Type B pancreatic cell (in vitro differentiated cells): ENCODE measurements at regions not wholly inside any gene's neighbourhood (a gene's known extent, or its start where the extent isn't known, plus 50 kb on each side); places are given as distances from the start of the nearest gene placed in this dataset.

Experiments used
- DNase-seq: peaks from one replicate; pipeline ENCODE4 v3.0.0; 2021; ENCODE audit warnings: mixed read lengths; ENCODE audit not compliant: unreplicated experiment; ENCODE audit errors: extremely low spot score
- H3K27ac Mint-ChIP-seq: 2 replicates; pipeline ENCODE4 v1.8.0; 2021; ENCODE audit warnings: mild to moderate bottlenecking, mixed read lengths
- H3K27me3 Mint-ChIP-seq: 2 replicates; pipeline ENCODE4 v1.8.0; 2021; ENCODE audit warnings: mixed read lengths
- H3K36me3 Mint-ChIP-seq: 2 replicates; pipeline ENCODE4 v1.8.0; 2021; ENCODE audit warnings: mixed read lengths
- H3K4me1 Mint-ChIP-seq: one replicate; pipeline ENCODE4 v1.8.0; 2021; ENCODE audit warnings: mixed read lengths; ENCODE audit not compliant: unreplicated experiment
- H3K4me3 Mint-ChIP-seq: 2 replicates; pipeline ENCODE4 v1.8.0; 2021; ENCODE audit warnings: mild to moderate bottlenecking, mixed read lengths
- H3K9me3 Mint-ChIP-seq: 2 replicates; pipeline ENCODE4 v1.8.0; 2021; ENCODE audit warnings: mixed read lengths
- CTCF ChIP-seq: fragments of 200-600 bp; sonication (generic); conservative IDR thresholded peaks from 2 replicates; pipeline ENCODE4 v1.5.0; 2021; ENCODE audit warnings: antibody characterized with exemption, mild to moderate bottlenecking

DNA sequence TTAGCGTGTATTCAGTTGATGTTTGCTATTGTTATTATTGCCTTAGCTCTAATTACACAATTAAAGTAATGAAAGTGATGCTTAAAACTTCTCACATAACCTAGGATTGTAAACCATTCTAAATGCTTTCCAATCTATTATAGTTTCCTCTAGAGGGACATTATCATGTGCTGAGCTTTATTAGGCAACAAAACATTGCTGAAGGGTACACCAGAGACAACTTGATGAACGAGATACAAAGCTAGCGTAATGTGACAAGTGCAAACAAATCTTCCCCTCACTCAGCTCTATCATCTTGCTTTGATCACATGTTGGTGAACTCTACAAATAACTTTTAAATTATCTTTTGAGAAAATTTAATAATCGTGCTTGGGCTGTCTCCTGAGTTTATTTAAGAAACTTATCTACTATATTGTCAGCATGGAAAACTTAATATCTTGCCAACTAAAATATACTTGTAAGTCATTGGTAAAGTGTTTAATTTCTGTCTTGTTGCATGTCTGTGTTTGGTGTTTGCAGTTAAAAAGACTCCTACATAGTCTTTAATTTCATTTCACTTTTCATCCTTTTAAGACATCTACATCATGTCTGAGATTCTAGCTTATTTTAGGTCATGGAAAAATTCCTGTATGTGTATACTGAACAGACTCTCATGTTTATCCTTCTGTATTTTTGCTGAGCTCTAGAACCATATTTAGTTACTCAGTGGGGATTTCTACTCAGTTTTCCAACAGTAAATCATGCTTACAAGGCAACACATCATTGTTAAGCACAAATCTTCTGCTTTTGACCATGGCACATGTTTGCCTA lies 104.2 kb upstream of the ADAMTS5 start:
- Mint-ChIP-seq H3K27me3 (peaks cover 6% of the 10 kb centered on the region), H3K4me1 (no peaks in the 10 kb centered on the region), H3K4me3 (no peak overlapping the region), H3K9me3 (no peaks in the 10 kb centered on the region), H3K36me3 (no peaks in the 10 kb centered on the region), H3K27ac (no peak overlapping the region)
- DNase-seq: no peak
- no peak for TF ChIP-seq CTCF

GRCh38 chr21:27068811-27069210 lies 101.9 kb upstream of the ADAMTS5 start:
- Mint-ChIP-seq H3K27me3 (peaks cover 3% of the 10 kb centered on the region), H3K36me3 (no peaks in the 10 kb centered on the region), H3K4me3 (no peak overlapping the region), H3K9me3 (peaks cover 7% of the 10 kb centered on the region), H3K4me1 (no peaks in the 10 kb centered on the region), H3K27ac (no peak overlapping the region)
- DNase-seq: no peak
- TF ChIP-seq CTCF: no peak

DNA sequence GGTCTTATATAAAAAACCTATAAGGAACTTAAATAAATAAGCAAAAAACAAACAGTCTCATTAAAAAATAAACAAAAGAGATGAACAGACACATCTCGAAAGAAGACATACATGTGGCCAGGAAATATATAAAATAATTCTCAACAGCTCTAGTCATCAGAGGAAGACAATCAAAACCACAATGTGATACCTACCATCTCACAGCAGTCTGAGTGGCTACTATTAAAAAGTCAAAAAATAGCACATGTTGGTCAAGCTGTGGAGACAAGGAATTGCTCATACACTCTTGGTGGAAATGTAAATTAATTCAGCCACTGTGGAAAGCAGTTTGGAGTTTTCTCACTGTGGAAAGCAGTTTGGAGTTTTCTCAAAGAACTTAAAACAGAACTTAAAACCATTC lies 100.3 kb upstream of the ADAMTS5 start:
- no peak for DNase-seq
- peaks cover 3% of the 10 kb centered on the region for H3K27me3 Mint-ChIP-seq
- H3K4me1 Mint-ChIP-seq: no peaks in the 10 kb centered on the region
- no peak overlapping the region for H3K4me3 Mint-ChIP-seq
- H3K36me3 Mint-ChIP-seq: no peaks in the 10 kb centered on the region
- peaks cover 13% of the 10 kb centered on the region for H3K9me3 Mint-ChIP-seq
- no peak overlapping the region for H3K27ac Mint-ChIP-seq
- no peak for TF ChIP-seq CTCF

DNA sequence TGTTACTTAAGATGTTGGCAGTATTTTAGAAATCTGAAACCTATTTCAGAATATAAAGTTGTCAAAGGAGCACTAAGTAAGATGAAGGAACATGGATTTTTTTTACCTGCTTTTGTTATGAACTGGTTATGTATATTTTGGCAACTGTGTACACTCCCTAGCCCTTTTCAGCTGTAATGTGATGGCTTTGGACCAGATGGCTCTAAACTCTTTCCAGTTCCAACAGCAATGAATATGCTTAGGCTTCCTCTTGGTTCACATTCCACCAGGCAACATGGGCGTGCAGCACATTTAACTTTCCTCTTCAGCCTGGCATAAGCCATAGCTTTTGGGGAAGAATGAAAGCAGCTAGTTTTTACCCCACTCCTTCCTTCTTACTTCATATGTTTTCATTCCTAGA lies 95.6 kb upstream of the ADAMTS5 start:
- Mint-ChIP-seq H3K9me3 (peaks cover 13% of the 10 kb centered on the region), H3K4me3 (no peak overlapping the region), H3K27ac (no peak overlapping the region), H3K4me1 (no peaks in the 10 kb centered on the region), H3K27me3 (no peaks in the 10 kb centered on the region), H3K36me3 (no peaks in the 10 kb centered on the region)
- DNase-seq: no peak
- no peak for TF ChIP-seq CTCF

DNA sequence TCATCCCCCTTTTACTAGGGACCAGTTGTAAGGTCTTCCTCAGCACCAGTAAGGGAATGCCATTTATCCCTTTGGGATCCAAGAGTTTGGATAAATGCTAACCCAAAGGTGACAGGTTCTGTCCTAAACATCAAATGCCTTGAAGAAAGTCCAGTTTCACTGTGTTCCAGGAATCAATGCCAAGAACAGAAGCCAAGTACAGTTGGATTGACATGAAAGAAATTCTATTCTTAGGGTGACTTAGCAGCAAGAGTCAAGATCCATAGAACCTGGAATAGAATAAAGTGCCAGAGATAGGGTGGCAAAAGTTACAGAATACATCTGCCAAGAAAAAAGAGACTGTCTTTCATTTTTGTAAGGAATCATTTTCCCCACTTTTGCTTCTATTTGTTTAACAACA lies 94.9 kb upstream of the ADAMTS5 start:
- H3K36me3 Mint-ChIP-seq: no peaks in the 10 kb centered on the region
- no peak for DNase-seq
- H3K9me3 Mint-ChIP-seq: peaks cover 13% of the 10 kb centered on the region
- H3K4me3 Mint-ChIP-seq: no peak overlapping the region
- no peak overlapping the region for H3K27ac Mint-ChIP-seq
- H3K27me3 Mint-ChIP-seq: no peaks in the 10 kb centered on the region
- no peak for TF ChIP-seq CTCF
- no peaks in the 10 kb centered on the region for H3K4me1 Mint-ChIP-seq
